Suprapubic skin (tissue), 4 donors: ENCODE measurements at regions not wholly inside any gene's neighbourhood (a gene's known extent, or its start where the extent isn't known, plus 50 kb on each side); places are given as distances from the start of the nearest gene placed in this dataset.

Source experiments
- DNase-seq, 2 donors: peaks; one replicate each; pipeline ENCODE4 v3.0.0-alpha.2; 2019; ENCODE audit warnings: low spot score in 2 of 2
- H3K27ac ChIP-seq: fragments of 200-600 bp; sonication (generic); one replicate; pipeline ENCODE4 v1.5.1; 2019
- H3K27me3 ChIP-seq: fragments of 200-600 bp; sonication (generic); one replicate; pipeline ENCODE4 v1.5.1; 2019
- H3K36me3 ChIP-seq: fragments of 200-600 bp; sonication (generic); one replicate; pipeline ENCODE4 v1.5.1; 2019
- H3K4me1 ChIP-seq: fragments of 200-600 bp; sonication (generic); one replicate; pipeline ENCODE4 v1.5.1; 2019
- H3K4me3 ChIP-seq: fragments of 200-600 bp; sonication (generic); one replicate; pipeline ENCODE4 v1.5.1; 2019; ENCODE audit warnings: mild to moderate bottlenecking
- H3K9me3 ChIP-seq: fragments of 200-600 bp; sonication (generic); one replicate; pipeline ENCODE4 v1.5.1; 2019
- CTCF ChIP-seq, 2 donors: fragments of 200-600 bp in 1 of 2; fragments of 450-650 bp in 1 of 2; sonication (generic) in 1 of 2; IDR thresholded peaks; one replicate each; pipeline ENCODE4 v1.5.1; 2016 to 2019; ENCODE audit warnings: antibody characterized with exemption in 2 of 2, mild to moderate bottlenecking in 1 of 2, moderate library complexity in 1 of 2
- EP300 ChIP-seq: sonication (generic); formaldehyde crosslinking; IDR thresholded peaks from one replicate; pipeline ENCODE4 v1.6.1; 2017; ENCODE audit warnings: antibody characterized with exemption
- POLR2A ChIP-seq, 2 donors: fragments of 450-650 bp; IDR thresholded peaks; one replicate each; pipeline ENCODE4 v1.6.1; 2017; ENCODE audit warnings: antibody characterized with exemption in 2 of 2, mild to moderate bottlenecking in 2 of 2, moderate library complexity in 2 of 2
- POLR2AphosphoS5 ChIP-seq, 3 donors: sonication (generic); formaldehyde crosslinking; IDR thresholded peaks; one replicate each; pipeline ENCODE4 v1.6.1; 2017; ENCODE audit warnings: antibody characterized with exemption in 3 of 3
- WGBS: methylation state at CpG from one replicate; pipeline ENCODE4 v1.1.5; 2018; 5-methylcytosine and 5-hydroxymethylcytosine counted together

DNA sequence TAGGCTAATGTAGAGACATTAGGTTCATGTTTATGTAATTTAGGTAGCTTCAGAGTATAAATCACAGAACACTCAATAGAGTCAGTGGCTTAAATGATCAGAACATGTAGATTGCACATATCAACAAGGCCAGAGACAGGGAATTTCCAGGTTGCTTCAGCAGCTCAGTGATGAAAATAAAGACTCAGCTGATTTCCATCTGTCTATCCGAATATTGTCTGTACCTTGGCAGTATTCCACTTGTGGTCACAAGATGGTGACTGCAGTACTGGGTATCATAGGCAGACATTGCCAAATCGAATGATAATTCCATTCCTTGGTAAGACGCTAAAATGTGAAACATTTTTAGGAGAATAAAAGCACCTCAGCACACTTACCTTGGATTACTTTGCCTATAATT is 702.2 kb downstream of the MAT2B start:
- TF ChIP-seq EP300 (no peak), CTCF (IDR thresholded peaks at IDR 0.05) (no peak), POLR2AphosphoS5 (IDR thresholded peaks at IDR 0.05) (no peak), POLR2A (IDR thresholded peaks at IDR 0.05) (no peak)
- no peak overlapping the region for H3K27ac ChIP-seq
- H3K9me3 ChIP-seq = no peaks in the 10 kb centered on the region
- H3K4me1 ChIP-seq = no peaks in the 10 kb centered on the region
- WGBS = 76% methylated on average over 3 of the region's 3 CpGs
- H3K36me3 ChIP-seq = no peaks in the 10 kb centered on the region
- H3K27me3 ChIP-seq = no peaks in the 10 kb centered on the region
- DNase-seq = no peak
- H3K4me3 ChIP-seq = no peak overlapping the region

GRCh38 chr5:164210491-164210890 is 705.1 kb downstream of the MAT2B start:
- TF ChIP-seq CTCF (IDR thresholded peaks at IDR 0.05) (no peak), POLR2A (IDR thresholded peaks at IDR 0.05) (no peak), POLR2AphosphoS5 (IDR thresholded peaks at IDR 0.05) (no peak), EP300 (no peak)
- WGBS = 61% methylated on average over 3 of the region's 3 CpGs
- H3K4me1 ChIP-seq = no peaks in the 10 kb centered on the region

GRCh38 chr5:164214698-164215097 is 709.3 kb downstream of the MAT2B start:
- no peak overlapping the region for H3K27ac ChIP-seq
- H3K27me3 ChIP-seq = no peaks in the 10 kb centered on the region
- no peaks in the 10 kb centered on the region for H3K36me3 ChIP-seq
- no peak overlapping the region for H3K4me3 ChIP-seq
- no peak for DNase-seq
- 80% methylated on average over 1 of the region's 1 CpG for WGBS
- TF ChIP-seq EP300 (no peak), POLR2AphosphoS5 (IDR thresholded peaks at IDR 0.05) (no peak), POLR2A (IDR thresholded peaks at IDR 0.05) (no peak), CTCF (IDR thresholded peaks at IDR 0.05) (no peak)
- H3K4me1 ChIP-seq = no peaks in the 10 kb centered on the region
- no peaks in the 10 kb centered on the region for H3K9me3 ChIP-seq

More at GRCh38 chr5:164210491-164210890, 705.1 kb downstream of the MAT2B start:
- H3K36me3 ChIP-seq = no peaks in the 10 kb centered on the region
- H3K27ac ChIP-seq = no peak overlapping the region
- H3K9me3 ChIP-seq = no peaks in the 10 kb centered on the region
- DNase-seq = no peak
- H3K27me3 ChIP-seq = no peaks in the 10 kb centered on the region
- H3K4me3 ChIP-seq = no peak overlapping the region

DNA sequence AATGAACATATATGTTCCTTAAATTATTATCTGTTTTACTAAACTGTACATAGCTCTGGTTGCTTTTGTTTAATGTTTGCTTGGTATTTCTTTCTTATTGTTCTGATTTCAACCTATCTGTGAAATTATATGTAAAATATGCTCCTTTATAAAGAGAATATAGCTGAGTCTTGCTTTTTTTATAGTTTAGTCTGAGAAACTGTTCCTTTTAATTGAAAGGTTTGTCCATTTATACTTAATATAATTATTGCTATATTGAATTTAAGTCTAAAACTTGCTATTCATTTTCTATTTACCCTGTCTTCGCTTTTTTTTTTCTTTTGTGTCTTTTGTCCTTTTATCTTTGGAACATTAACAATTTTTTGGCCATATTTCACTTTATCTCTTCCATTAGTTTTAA is 712.0 kb downstream of the MAT2B start:
- H3K4me3 ChIP-seq = no peak overlapping the region
- H3K36me3 ChIP-seq = no peaks in the 10 kb centered on the region
- H3K27me3 ChIP-seq = no peaks in the 10 kb centered on the region
- 84% methylated on average over 1 of the region's 1 CpG for WGBS
- TF ChIP-seq POLR2AphosphoS5 (IDR thresholded peaks at IDR 0.05) (no peak), CTCF (IDR thresholded peaks at IDR 0.05) (no peak), POLR2A (IDR thresholded peaks at IDR 0.05) (no peak), EP300 (no peak)
- no peaks in the 10 kb centered on the region for H3K4me1 ChIP-seq
- no peak overlapping the region for H3K27ac ChIP-seq
- no peak for DNase-seq
- H3K9me3 ChIP-seq = no peaks in the 10 kb centered on the region

DNA sequence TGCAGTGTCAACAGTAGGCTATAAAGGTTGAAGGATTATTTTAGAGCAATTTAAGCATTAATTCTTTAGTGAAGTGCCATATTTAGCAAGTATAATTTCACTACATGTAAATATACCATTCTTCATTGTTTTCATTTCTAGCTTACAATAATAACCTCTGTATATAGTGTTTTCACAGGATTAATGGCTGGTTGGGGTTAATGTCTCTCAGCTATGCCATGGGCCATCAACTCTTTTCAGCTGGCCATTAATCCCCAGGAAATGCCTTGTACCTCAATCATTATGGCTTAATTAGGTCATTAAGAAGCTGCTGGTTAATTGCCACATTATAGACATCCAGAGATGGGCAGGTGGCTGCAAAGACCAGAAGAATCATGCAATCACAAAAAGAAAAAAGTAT is 715.1 kb downstream of the MAT2B start:
- Histone ChIP-seq H3K36me3 (no peaks in the 10 kb centered on the region), H3K9me3 (no peaks in the 10 kb centered on the region), H3K4me3 (no peak overlapping the region), H3K4me1 (no peaks in the 10 kb centered on the region), H3K27ac (no peak overlapping the region), H3K27me3 (no peaks in the 10 kb centered on the region)
- TF ChIP-seq POLR2AphosphoS5 (IDR thresholded peaks at IDR 0.05) (no peak), POLR2A (IDR thresholded peaks at IDR 0.05) (no peak), EP300 (no peak), CTCF (IDR thresholded peaks at IDR 0.05) (no peak)
- no peak for DNase-seq
